Stimulated activated CD4-positive, alpha-beta T cell treated with anti-CD3 and anti-CD28 coated beads, Interleukin-12 subunit alpha, Interleukin-12 subunit beta, amount 100 ng/mL, for 4 hours (primary cell): ENCODE measurements at regions not wholly inside any gene's neighbourhood (a gene's known extent, or its start where the extent isn't known, plus 50 kb on each side); places are given as distances from the start of the nearest gene placed in this dataset.
"Not testable (repeated sequence)": the region's sequence is repeated elsewhere in the genome, so short reads cannot be mapped to it uniquely, and the experiment has no call there.

Experiments used
- DNase-seq: peaks from one replicate; pipeline ENCODE4 v3.0.0-alpha.2; 2020

DNA sequence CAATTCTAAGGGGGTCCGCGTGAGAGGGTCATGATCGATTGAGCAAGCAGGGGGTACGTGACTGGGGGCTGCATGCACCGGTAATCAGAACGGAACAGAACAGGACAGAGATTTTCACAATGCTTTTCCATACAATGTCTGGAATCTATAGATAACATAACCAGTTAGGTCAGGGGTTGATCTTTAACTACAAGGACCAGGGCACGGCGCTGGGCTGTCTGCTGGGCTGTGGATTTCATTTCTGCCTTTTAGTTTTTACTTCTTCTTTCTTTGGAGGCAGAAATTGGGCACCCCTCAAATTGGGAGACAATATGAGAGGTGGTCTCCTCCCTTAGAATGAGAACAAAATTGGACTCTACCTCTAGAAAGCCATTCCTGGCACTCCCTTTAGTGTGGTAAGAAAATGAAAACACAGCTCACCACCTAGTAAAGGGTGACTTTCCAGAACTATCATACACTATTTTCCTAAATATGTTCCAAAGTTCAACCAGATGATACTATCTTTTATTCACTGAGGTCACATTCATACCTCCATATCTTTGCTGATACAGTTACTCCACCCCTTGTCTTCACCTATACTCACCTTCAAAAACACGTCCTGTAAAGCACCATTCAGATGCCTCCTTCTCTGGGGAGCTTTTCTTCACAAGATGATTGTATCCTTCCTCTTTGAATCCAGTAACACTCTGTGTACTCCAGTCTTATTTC is 1058.3 kb upstream of the SLIT2 start:
- DNase-seq, result no peak

DNA sequence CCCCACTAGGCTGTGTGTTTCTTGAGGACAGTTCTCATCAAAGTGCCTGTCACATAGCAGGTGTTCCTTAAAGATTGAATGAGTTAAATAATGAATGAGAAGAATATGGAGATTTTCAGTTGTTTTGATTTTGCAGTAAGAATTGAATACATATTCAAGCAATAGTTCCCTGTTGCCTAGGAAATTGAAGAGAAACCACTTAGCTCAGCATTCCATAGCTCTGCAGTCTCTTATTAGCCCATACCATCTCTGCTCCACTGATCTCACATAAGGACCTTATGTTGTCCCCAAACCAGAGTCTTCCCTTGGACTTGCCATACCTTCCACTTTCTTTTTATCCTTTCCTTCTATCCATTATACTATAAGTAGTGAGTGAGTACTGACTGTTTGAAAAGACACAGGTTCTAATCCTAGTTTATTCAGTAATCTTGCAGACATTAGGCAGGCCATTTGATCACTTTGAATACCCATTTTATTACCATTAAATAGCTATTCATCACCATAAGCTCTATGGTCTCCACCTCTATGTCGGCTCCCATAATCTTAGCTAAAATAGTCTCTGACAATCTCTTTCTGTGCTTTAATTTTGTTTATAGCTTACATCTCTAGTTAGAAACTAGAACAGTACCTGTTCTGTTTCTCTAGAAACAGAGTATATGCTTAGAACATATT is 1059.6 kb upstream of the SLIT2 start:
- DNase-seq, result no peak

GRCh38 chr4:19187691-19188090 is 1064.0 kb upstream of the SLIT2 start:
- DNase-seq, result no peak

DNA sequence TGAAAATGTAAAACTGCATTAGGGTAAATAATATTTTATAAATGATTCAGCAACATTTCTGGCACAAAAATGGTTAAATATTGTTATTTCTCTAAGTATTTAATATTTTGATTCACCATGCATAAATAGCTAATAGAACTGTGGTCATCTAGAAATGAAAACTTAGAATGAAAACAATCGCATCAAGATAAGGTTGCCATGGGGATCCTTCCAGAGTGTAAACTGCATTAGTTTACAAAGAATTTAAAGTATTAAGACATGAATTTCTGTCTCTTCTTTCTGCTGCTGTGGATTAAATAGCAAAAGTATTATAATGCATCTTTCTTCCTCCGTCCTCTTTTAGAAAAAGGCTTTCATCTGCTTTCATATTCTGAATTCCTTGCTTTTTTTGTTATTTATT is 1064.6 kb upstream of the SLIT2 start:
- DNase-seq, result no peak

DNA sequence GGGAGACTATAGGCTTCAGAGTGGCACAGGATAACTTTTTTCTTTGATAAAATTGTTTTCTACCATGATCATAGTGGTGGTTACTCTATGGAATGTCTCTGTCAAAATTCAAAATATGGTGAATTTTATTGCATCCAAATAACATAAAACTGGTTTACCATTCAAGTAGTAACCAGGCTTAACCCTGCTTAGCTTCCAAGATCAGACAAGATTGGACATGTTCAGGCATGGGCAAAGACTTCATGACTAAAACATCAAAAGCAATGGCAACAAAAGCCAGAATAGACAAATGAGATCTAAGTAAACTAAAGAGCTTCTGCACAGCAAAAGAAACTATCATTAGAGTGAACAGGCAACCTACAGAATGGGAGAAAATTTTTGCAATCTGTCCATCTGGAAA is 1070.1 kb upstream of the SLIT2 start:
- not testable (repeated sequence) for DNase-seq

- no peak for DNase-seq
These were observed 1072.9 kb upstream of the SLIT2 start for GRCh38 chr4:19178835-19179234.

DNA sequence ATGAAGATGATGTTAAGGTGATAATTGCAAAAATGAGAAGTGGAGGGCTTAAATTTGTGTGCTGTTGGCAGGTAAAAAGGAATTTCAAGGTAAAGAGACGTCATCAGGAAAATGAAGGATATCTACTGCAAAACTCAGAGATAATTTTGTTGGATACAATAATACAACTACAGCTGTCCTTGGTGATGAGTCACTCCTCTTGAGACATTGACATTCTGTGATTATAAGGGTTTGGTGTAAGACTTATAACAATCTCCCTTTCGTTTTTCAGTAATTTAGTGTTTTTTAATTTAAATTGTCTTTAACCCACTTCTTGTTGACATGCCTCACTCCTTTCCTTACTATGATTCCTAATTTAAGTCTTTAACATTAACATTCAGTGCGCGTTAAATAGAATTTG is 1074.1 kb upstream of the SLIT2 start:
- DNase-seq, result no peak

DNA sequence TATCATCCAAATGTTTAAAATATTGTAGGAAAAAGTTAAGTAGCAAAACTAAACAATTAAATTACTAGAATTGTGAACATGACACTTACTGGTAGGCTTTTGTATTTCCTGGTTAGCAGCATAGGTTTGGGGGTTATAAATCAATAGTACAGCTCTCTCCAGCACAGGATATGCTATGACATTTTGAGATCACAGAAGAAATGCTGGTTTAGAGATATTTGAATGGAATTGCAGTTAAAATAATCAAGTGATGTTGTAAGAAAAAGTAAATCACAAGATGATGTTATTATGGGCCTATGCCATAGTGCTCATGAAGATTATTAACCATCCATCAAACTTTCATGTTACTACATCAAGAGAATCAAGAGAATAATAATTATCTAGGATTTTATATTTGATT is 1079.9 kb upstream of the SLIT2 start:
- no peak for DNase-seq

DNA sequence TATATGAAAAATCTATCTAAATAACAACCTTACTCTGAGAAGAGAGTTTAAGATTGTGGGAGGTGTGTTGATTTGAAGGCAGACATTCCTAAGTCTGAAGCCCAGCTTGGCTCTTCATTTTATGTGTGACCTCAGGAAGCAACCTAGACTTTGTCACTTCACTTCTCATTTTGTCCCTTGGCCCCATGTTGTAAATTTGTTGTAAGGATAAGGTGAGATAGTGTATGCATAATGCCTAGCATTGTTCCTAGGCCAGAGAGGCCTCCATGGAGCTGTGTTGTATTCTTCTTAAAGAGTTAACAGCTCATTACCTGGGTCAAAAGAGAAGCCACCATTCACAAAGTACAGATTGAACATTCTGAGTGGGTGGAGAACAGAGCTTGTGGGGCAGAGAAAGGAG is 1084.4 kb upstream of the SLIT2 start:
- DNase-seq, result no peak

DNA sequence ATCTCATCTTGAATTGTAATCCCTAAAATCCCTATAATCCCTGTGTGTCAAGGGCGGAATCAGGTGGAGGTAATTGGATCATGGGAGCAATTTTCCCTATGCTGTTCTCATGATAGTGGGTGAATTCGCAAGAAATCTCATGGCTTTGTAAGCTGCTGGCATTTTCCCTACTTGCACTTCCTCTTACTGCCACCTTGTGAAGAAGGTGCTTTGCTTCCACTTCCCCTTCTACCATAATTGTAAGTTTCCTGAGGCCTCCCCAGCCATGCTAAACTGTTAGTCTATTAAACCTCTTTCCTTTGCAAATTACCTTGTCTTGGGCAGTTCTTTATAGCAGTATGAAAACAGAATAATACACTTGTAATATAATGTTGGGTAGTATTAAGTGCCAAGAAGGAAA is 1087.4 kb upstream of the SLIT2 start:
- DNase-seq, result no peak

DNA sequence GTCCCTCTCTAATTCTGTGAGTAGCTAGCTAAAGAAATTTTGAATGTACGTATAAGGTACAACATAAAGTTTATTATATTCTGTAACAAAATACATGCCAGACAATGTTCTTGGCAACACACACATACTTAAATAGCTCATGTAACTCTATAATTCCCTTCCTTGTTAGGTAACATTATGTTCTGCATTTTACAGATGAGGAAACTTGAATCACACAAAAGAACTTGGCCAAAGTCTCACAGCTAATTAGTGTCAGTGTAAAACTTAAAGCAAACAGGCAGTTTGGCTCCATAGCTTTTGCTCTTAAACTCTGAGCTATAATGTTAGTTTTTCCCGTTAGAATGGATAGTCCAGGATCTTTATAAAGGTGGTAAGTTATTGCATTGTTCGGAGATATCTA is 1091.8 kb upstream of the SLIT2 start:
- no peak for DNase-seq

DNA sequence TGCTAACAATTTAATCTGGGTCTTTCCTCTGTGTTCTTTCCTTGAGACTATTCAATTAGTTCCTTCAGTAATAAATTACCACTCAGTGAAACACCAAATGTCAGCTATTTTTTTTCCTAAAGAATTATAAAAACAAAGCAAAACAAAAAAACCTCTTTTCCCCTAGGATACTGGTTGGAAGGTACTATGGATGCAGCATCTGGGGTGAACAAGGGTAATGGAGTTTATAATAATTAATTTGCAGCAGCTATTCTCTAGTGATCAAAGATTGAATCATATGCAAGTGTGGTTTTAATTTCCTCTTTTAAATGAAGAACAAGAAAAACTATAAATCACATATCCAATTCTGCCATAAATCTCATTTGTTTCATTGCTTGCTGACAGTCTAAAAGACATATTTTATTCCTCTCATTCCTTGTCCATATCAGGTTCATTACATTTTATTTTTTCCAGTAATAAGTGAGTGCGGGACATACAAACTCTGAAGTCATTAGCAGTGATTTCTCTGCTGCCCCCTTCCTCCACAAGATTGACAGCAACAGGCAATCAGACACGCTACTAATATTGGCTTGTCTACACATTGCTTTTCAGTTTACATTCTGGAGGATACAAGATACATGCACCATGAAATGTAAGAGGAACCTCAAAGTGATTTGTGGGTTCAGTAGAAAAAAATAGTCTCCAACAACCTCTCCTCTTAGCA is 1093.4 kb upstream of the SLIT2 start:
- DNase-seq, result no peak

DNA sequence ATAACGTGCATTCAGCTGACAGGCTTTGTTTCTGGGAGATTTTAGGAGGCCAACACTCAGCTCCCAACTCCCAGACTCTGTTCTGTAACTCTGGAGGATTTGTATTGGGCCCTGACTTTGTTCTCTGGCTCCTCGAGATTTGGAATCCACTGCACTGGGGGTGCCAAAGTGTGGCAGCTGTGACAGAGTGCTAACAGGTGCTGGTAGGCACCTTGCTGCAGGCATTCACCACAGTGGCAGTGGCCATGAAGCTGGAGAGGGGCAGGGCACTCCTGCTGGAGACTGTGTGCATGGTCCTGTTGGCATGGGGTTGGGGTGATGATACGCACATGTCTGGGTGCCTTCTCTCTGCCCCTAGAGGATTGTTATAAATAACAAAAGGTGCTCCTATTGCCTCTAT is 1094.9 kb upstream of the SLIT2 start:
- no peak for DNase-seq

GRCh38 chr4:19155568-19155967 is 1096.1 kb upstream of the SLIT2 start:
- no peak for DNase-seq

DNA sequence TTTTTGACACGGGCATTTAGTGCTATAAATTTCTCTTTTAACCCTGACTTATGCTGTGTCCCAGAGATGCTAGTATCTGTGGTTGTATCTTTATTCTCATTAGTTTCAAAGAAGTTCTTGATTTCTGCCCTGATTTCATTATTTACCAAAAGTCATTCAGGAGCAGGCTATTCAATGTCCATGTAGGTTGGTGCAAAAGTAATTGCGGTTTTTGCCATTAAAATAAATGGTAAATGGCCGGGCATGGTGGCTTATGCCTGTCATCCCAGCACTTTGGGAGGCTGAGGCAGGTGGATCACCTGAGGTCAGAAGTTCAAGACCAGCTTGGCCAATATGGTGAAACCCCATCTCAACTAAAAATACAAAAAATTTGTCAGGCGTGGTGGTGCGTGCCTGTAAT is 1097.4 kb upstream of the SLIT2 start:
- not testable (repeated sequence) for DNase-seq

DNA sequence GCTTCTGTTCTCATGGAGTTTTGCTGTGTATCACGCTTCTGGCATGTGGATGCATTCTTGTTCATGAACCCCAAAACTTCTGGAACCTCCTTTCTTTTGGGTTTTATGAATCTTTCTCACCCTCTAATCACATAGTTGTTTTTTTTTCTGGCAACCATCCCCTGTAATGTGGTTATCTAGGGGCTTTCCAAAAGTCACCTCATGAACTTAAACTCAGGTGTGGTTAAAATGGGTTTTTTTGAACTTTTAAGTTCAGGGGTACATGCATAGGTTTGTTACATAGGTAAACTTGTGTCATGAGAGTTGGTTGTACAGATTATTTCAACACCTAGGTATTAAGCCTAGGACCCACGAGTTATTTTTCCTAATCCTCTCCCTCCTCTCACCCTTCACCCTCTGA is 1099.4 kb upstream of the SLIT2 start:
- DNase-seq, result no peak

- no peak for DNase-seq
These were observed 1100.0 kb upstream of the SLIT2 start for GRCh38 chr4:19151684-19152083.

DNA sequence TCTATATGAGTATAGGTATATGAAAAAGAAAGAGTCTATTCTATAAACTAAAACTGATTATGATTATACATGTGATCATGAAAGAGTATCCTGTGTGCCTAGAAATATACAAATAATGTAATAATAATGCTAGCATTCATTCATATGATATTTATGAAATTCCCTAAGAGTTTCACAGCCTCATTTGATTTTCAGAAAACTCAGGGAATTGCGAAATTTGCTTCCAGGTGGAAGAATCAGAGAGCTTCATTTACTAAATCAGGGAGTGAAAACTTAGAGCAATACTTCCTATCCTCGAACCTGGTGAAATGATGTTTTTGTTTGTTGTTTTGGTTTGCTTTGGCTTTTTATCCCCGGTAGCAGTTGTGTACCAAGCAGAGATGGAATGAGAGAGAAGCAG is 1105.7 kb upstream of the SLIT2 start:
- no peak for DNase-seq

DNA sequence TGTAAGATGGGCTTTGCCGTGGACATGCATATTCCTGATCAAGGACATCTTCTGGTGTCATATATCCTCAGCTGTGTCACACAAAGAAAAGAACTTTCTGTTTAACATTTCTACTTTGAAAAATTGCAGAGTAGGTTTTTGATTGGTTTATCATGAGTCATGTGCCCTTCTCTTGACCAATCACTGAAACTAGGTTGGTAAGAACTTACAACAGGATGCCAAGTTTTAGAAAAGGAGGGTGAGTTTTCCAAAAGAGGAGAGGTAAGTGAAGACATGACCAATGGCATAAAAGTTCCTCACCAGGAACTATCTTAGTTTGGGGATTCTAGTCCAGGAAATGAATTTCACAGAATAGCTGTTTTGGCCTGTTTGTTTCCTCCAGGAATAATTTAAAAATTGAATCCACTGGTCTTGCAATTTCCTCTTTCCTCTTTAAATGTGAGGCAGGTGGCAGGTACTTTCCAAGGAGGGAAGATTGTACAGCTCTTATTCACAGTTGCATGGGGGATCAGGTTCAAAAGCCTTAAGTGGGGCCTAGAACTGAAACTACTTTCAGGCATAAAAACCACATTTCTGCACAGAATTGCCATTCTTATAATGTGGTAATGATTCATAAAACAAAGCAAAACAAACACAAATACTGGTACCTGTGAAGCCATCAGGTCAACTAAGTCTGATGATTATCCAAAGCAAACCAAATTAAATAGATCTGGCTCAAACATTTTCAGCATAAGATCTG is 1114.5 kb upstream of the LCORL start:
- no peak for DNase-seq

- DNase-seq, result no peak
These were observed 1113.1 kb upstream of the LCORL start for GRCh38 chr4:19134685-19135084.

DNA sequence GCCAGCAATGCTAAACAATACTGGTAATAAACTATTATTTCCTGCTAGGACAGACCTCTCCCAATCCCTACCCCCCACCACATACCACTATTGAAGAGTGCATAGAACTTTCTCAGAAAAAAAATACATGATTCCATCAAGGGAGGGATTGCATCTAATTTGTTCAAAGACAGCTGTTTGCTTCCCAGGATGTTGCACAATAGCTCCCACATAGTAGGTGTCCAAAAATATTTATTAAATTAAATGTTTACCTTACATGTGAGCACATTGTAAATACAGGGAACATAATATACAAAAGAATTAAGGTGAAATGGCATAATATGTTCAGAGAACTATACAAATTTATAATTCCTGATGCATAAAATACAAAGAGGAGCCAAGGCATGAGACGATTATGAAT is 1111.8 kb upstream of the LCORL start:
- DNase-seq, result no peak

- DNase-seq, result no peak
These were observed 1109.3 kb upstream of the LCORL start for GRCh38 chr4:19130866-19131265.

DNA sequence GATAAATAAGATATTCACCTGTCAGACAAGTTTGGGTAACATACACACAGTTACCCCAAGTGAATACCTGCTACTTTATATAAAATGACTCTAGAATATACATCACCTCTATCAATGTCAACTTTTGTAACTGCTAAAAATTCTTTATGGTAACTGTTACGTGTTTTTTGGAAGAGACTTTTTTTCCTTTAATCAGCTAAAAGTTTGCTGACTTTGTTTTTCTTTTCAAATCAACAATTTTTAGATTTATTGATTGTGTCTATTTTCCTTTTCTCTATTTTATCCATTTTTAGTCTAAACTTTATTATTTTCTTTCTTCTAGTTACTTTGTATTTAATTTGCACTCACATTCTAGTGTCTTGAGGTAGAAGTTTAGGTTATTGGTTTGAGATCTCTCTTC is 1106.6 kb upstream of the LCORL start:
- DNase-seq, result no peak

GRCh38 chr4:19126903-19127302 is 1105.3 kb upstream of the LCORL start:
- DNase-seq, result no peak
